ENCODE measurements at regions not wholly inside any gene's neighbourhood (a gene's known extent, or its start where the extent isn't known, plus 50 kb on each side); places are given as distances from the start of the nearest gene placed in this dataset.

DNA sequence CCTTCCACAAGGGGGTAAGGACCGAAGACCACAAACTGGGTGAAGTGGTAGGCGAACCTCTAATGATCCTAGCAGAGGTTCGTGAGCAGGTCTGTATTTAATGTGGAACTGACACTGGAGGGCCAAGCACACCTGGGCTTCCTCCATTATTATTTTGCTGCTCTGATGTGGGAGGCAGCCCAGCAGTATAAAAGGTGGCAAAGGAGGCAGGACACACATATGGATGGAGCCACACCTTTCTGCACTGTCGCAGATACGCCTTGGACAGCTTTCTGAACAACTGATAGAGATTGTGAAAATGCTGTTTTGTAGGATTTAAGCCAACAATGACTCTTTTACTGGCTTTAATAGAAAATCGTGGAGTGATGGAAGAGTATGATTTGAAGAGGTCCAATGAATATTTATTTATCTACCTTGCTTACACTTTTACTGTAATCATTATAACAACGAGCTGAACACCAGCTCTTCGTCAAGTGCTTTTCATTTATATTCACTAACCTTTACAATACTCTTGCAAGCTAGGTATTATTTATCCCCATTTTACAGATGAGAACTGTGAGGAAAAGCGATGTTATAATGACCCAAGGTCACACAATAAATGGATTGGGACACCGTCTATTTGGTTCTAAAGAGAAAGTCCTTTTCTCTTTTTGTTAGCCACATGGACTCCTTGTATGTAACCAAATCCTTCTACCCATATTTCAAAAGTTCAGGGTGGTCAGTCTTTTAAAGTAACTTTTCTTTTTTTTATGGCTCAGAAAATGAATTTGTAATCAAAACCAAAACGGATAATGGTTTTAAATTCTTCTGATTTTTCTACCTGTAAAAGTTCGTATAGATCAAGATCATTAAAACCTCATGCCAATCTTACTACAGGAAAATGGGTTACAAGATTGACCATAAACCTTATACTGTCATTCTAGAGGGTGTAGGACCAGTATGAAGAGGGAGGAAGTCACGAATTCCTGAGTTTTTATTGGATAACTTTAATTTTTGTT lies 116.9 kb downstream of the UTRN start:
- Histone ChIP-seq H4K20me1 (ENCODE audit: control insufficient read depth, insufficient read depth, low read depth, low read length) (no peaks in the 10 kb centered on the region), H3K4me1 (ENCODE audit: control insufficient read depth, low read length) (no peaks in the 10 kb centered on the region), H3K9me2 (replicated peaks; ENCODE audit: control insufficient read depth, low read length) (no peaks in the 10 kb centered on the region), H3K36me3 (ENCODE audit: control insufficient read depth, low read length) (no peaks in the 10 kb centered on the region), H3K27ac (ENCODE audit: low read depth, low read length) (no peak overlapping the region), H3F3A (ENCODE audit: control insufficient read depth, insufficient read depth) (no peaks in the 10 kb centered on the region), H3K27me3 (ENCODE audit: control insufficient read depth, low read length) (no peaks in the 10 kb centered on the region), H3K9me3 (ENCODE audit: control insufficient read depth, insufficient read depth, low read length) (no peaks in the 10 kb centered on the region), H3K4me2 (ENCODE audit: low read length) (no peak overlapping the region), H3K79me2 (ENCODE audit: control insufficient read depth, low read length) (no peaks in the 10 kb centered on the region), H3K4me3 (ENCODE audit: low read length) (no peak overlapping the region)
- no peak for TF ChIP-seq EZH2phosphoT487 (IDR thresholded peaks at IDR 0.05; ENCODE audit: borderline replicate concordance, low read length)
- TF ChIP-seq, protein P1, sequence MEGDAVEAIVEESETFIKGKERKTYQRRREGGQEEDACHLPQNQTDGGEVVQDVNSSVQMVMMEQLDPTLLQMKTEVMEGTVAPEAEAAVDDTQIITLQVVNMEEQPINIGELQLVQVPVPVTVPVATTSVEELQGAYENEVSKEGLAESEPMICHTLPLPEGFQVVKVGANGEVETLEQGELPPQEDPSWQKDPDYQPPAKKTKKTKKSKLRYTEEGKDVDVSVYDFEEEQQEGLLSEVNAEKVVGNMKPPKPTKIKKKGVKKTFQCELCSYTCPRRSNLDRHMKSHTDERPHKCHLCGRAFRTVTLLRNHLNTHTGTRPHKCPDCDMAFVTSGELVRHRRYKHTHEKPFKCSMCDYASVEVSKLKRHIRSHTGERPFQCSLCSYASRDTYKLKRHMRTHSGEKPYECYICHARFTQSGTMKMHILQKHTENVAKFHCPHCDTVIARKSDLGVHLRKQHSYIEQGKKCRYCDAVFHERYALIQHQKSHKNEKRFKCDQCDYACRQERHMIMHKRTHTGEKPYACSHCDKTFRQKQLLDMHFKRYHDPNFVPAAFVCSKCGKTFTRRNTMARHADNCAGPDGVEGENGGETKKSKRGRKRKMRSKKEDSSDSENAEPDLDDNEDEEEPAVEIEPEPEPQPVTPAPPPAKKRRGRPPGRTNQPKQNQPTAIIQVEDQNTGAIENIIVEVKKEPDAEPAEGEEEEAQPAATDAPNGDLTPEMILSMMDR (IDR thresholded peaks at IDR 0.05; ENCODE audit: low read depth, low read length, poor library complexity, severe bottlenecking) = no peak

DNA sequence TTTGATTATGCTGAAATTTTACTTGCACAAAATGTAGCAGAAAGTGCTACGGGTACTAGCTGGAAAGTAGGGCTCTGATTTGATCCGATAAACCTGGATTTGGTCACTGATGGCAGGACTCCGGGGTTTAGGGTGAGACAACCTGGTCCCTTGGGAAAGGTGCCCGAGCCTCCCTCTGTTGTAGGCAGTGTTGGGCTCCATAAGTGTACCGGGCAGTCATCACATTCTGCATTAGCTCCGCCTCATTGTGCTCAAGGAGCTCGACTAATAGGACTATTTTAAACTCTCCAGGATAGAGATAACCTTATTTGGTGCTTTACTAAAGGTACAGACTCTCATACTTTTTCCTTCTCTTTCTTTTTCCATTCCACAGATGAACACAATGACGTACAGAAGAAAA lies 117.6 kb downstream of the UTRN start:
- H3K9me2 ChIP-seq (replicated peaks; ENCODE audit: control insufficient read depth, low read length) = no peaks in the 10 kb centered on the region
- no peak overlapping the region for H3K27ac ChIP-seq (ENCODE audit: low read depth, low read length)
- H3K27me3 ChIP-seq (ENCODE audit: control insufficient read depth, low read length) = no peaks in the 10 kb centered on the region
- no peaks in the 10 kb centered on the region for H3K4me1 ChIP-seq (ENCODE audit: control insufficient read depth, low read length)
- H3K4me3 ChIP-seq (ENCODE audit: low read length) = no peak overlapping the region
- no peak overlapping the region for H3K4me2 ChIP-seq (ENCODE audit: low read length)
- H3K9me3 ChIP-seq (ENCODE audit: control insufficient read depth, insufficient read depth, low read length) = no peaks in the 10 kb centered on the region
- no peaks in the 10 kb centered on the region for H3K79me2 ChIP-seq (ENCODE audit: control insufficient read depth, low read length)
- no peak for TF ChIP-seq EZH2phosphoT487 (IDR thresholded peaks at IDR 0.05; ENCODE audit: borderline replicate concordance, low read length)
- TF ChIP-seq, protein P1 (IDR thresholded peaks at IDR 0.05; ENCODE audit: low read depth, low read length, poor library complexity, severe bottlenecking) = no peak
- no peaks in the 10 kb centered on the region for H3F3A ChIP-seq (ENCODE audit: control insufficient read depth, insufficient read depth)
- no peaks in the 10 kb centered on the region for H3K36me3 ChIP-seq (ENCODE audit: control insufficient read depth, low read length)
- no peaks in the 10 kb centered on the region for H4K20me1 ChIP-seq (ENCODE audit: control insufficient read depth, insufficient read depth, low read depth, low read length)

DNA sequence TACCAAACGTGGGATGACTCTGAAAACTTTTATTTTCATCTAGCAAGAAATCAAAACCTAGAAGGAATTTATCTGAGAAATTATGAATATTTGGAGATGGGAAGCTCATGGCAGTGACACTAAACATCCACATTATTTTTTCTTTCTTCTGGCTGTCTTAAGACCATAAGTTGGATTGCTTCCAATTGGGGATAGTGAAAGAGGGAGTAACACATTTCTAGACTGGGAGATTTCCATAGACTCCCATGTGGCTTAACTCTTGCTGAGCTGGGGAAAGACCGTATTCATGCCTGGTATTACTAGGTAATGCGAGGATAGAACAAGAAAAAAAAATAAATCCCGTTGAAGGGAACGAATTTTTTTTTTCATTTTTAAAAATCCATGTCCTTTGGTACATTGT lies 120.0 kb downstream of the UTRN start:
- Histone ChIP-seq H3K4me2 (ENCODE audit: low read length) (no peak overlapping the region), H3F3A (ENCODE audit: control insufficient read depth, insufficient read depth) (no peaks in the 10 kb centered on the region), H3K4me3 (ENCODE audit: low read length) (no peak overlapping the region), H3K27me3 (ENCODE audit: control insufficient read depth, low read length) (no peaks in the 10 kb centered on the region), H3K4me1 (ENCODE audit: control insufficient read depth, low read length) (no peaks in the 10 kb centered on the region), H4K20me1 (ENCODE audit: control insufficient read depth, insufficient read depth, low read depth, low read length) (no peaks in the 10 kb centered on the region), H3K36me3 (ENCODE audit: control insufficient read depth, low read length) (no peaks in the 10 kb centered on the region), H3K9me3 (ENCODE audit: control insufficient read depth, insufficient read depth, low read length) (no peaks in the 10 kb centered on the region), H3K27ac (ENCODE audit: low read depth, low read length) (no peak overlapping the region), H3K79me2 (ENCODE audit: control insufficient read depth, low read length) (no peaks in the 10 kb centered on the region), H3K9me2 (replicated peaks; ENCODE audit: control insufficient read depth, low read length) (no peaks in the 10 kb centered on the region)
- no peak for TF ChIP-seq EZH2phosphoT487 (IDR thresholded peaks at IDR 0.05; ENCODE audit: borderline replicate concordance, low read length)
- TF ChIP-seq, protein P1 (IDR thresholded peaks at IDR 0.05; ENCODE audit: low read depth, low read length, poor library complexity, severe bottlenecking) = no peak
